NCI-H187 (cell line): ENCODE measurements at regions not wholly inside any gene's neighbourhood (a gene's known extent, or its start where the extent isn't known, plus 50 kb on each side); places are given as distances from the start of the nearest gene placed in this dataset.
"Not testable (repeated sequence)": the region's sequence is repeated elsewhere in the genome, so short reads cannot be mapped to it uniquely, and the experiment has no call there.

Source experiments
- DNase-seq, 2 experiments: peaks; one replicate each; lab custom pipeline; 2025; lab: John Stamatoyannopoulos, UW

- DNase-seq, result no peak
Measured at GRCh38 chr4:83780053-83780733, 244.3 kb downstream of the GPAT3 start.

GRCh38 chr4:83779103-83780052 is 243.5 kb downstream of the GPAT3 start:
- DNase-seq, result no peak

- DNase-seq, result peak; percentile 4 to 14
Measured at GRCh38 chr4:83772685-83773084, 236.8 kb downstream of the GPAT3 start.

- DNase-seq, result peak in 1 of 2 experiments; percentile 10
Measured at GRCh38 chr4:83771113-83771705, 235.3 kb downstream of the GPAT3 start.

GRCh38 chr4:83768146-83768545 is 232.2 kb downstream of the GPAT3 start:
- DNase-seq, result no peak

GRCh38 chr4:83767067-83767466 is 231.2 kb downstream of the GPAT3 start:
- no peak for DNase-seq

- DNase-seq, result no peak
Measured at GRCh38 chr4:83759611-83760010, 223.7 kb downstream of the GPAT3 start.

GRCh38 chr4:83758285-83758684 is 222.4 kb downstream of the GPAT3 start:
- no peak for DNase-seq

GRCh38 chr4:83757121-83757621 is 221.3 kb downstream of the GPAT3 start:
- DNase-seq, result no peak

GRCh38 chr4:83753260-83753659 is 217.4 kb downstream of the GPAT3 start:
- DNase-seq, result no peak

GRCh38 chr4:83751336-83751949 is 215.5 kb downstream of the GPAT3 start:
- DNase-seq, result no peak

- DNase-seq, result no peak
Measured at GRCh38 chr4:83748711-83749110, 212.8 kb downstream of the GPAT3 start.

- no peak for DNase-seq
Measured at GRCh38 chr4:83738895-83739294, 203.0 kb downstream of the GPAT3 start.

GRCh38 chr4:83734576-83734975 is 198.7 kb downstream of the GPAT3 start:
- DNase-seq, result no peak

- no peak for DNase-seq
Measured at GRCh38 chr4:83732114-83732635, 196.3 kb downstream of the GPAT3 start.

- no peak for DNase-seq
Measured at GRCh38 chr4:83731609-83732008, 195.7 kb downstream of the GPAT3 start.

- not testable (repeated sequence) for DNase-seq
Measured at GRCh38 chr4:83730958-83731357, 195.1 kb downstream of the GPAT3 start.

- no peak for DNase-seq
Measured at GRCh38 chr4:83728191-83728590, 192.3 kb downstream of the GPAT3 start.

- no peak for DNase-seq
Measured at GRCh38 chr4:83725336-83726085, 189.6 kb downstream of the GPAT3 start.

GRCh38 chr4:83724485-83725335 is 188.8 kb downstream of the GPAT3 start:
- peak in 1 of 2 experiments; percentile 4 for DNase-seq
